Fibroblast of mammary gland (primary cell): ENCODE measurements at regions not wholly inside any gene's neighbourhood (a gene's known extent, or its start where the extent isn't known, plus 50 kb on each side); places are given as distances from the start of the nearest gene placed in this dataset.

Experiments
- DNase-seq: peaks from one replicate; pipeline ENCODE4 v3.0.0-alpha.2; 2010; ENCODE audit warnings: low read depth
- H3K4me3 ChIP-seq: 2 replicates; pipeline ENCODE4 v1.5.1; 2011; ENCODE audit warnings: low read depth, mild to moderate bottlenecking, low read length, moderate library complexity; ENCODE audit not compliant: control insufficient read depth
- TF ChIP-seq, protein P1 (sequence below): conservative IDR thresholded peaks from 2 replicates; pipeline ENCODE4 v1.5.1; 2011; ENCODE audit warnings: low read depth, low read length, inconsistent platforms; ENCODE audit not compliant: control insufficient read depth, insufficient read depth

DNA sequence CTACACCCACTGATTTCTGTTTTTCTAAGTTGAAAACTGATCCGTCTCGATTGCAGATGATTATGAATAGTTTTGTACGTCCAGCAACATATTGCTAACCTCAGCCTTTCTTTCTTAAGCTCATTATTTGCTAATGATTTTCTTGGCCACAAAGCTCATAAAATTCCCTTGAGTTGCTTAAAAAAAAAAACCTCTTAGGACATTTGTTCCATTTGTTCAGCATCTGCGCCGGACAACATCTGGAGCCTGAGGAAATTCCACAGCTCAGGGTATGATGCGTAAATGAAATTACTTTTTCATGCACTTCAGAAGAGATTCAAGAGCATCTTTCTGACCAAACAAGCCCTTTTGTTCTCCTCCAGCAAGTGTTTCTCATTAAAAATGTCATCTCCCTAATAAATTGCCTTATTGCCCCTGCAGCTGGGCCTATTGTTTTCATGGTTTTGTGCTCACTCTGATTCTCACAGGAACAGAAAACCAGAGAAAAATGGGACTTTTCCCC lies 249.1 kb upstream of the MCTP2 start:
- peak; percentile 88 for DNase-seq
- TF ChIP-seq, protein P1, sequence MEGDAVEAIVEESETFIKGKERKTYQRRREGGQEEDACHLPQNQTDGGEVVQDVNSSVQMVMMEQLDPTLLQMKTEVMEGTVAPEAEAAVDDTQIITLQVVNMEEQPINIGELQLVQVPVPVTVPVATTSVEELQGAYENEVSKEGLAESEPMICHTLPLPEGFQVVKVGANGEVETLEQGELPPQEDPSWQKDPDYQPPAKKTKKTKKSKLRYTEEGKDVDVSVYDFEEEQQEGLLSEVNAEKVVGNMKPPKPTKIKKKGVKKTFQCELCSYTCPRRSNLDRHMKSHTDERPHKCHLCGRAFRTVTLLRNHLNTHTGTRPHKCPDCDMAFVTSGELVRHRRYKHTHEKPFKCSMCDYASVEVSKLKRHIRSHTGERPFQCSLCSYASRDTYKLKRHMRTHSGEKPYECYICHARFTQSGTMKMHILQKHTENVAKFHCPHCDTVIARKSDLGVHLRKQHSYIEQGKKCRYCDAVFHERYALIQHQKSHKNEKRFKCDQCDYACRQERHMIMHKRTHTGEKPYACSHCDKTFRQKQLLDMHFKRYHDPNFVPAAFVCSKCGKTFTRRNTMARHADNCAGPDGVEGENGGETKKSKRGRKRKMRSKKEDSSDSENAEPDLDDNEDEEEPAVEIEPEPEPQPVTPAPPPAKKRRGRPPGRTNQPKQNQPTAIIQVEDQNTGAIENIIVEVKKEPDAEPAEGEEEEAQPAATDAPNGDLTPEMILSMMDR, result no peak
- H3K4me3 ChIP-seq, result no peak overlapping the region

DNA sequence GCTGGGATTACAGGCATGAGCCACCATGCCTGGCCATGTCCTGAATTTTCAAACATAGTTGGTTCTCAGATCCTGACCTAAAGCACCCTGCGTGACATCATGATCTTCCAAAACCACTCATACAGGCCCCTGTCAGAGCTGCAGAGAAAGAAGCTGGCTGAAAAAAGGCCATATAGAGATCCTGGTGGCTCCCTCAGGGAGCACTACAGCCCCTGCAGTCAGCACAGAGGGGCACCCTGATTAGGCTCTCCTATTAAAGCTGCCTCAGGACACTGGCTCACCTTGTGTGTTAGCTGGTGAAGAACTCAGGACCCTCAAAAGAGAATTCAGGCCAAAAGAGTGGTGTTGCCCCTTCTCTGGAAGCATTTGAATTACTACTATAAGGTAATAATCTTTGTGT lies 249.7 kb upstream of the MCTP2 start:
- H3K4me3 ChIP-seq, result no peak overlapping the region
- DNase-seq, result no peak
- TF ChIP-seq, protein P1, result no peak

DNA sequence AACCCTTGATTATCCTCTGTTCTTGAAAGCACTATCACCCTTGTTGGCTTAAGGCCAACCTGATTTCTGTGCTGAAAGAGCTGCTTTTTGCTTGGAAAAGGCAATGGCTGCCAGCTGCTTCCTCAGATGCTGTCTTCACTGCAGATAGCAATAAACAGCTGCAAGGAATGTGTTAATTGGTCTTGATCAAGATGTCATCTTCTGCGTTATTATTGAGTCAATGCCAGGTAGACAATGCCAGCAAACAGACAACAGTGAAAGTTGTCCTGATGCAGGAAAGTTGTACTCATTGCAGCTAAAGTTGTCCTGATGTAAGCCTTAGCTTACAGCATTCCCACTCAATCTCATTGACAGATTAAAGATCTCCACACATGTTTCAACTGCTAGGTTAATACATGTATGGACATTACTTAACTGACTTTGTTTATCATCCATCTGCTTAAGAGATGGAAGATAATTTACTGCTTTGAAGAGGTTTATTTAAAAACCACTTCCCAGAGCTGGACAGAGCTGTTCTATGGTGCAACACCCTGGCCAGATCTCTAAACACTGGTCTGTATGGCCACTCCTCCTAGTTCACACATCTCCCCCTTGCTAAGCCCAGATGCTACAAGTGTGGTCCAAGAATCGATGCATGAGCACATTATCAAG lies 251.0 kb upstream of the MCTP2 start:
- TF ChIP-seq, protein P1, result no peak
- no peak overlapping the region for H3K4me3 ChIP-seq
- DNase-seq, result peak; percentile 44

DNA sequence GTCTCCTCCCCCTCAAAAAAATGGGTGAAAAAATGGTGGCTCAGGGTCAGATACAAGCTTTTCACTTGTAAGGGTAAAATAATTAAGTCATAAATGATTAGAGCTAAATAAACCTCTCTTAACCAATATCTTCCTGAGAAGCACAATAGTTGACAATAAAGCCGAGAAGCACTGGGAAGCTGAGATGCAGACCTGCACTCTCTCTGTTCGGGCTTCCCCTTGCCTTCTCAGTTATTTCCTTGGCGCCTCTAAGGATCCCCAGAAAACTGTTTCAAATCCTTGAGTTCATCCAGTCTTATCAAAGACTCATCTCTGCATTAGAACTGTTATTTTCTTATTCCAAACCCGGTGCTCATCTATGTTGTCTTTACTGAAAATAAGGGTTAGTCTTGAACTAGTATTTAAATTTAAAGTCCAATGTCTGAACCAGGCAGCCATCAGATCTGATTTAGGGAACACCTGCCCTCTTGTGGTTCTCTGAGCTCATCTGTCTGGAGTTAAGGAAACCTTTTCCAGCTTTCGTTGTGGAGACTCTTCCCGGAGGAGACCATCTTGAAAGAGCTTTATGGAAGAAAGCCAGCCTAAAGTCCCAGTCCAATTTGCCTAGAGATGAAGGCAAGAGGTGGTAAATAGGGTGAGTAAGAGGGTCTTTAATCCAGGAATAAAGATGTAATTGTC lies 256.4 kb upstream of the MCTP2 start:
- peak; percentile 66 for DNase-seq
- H3K4me3 ChIP-seq, result no peak overlapping the region
- TF ChIP-seq, protein P1, result peak; percentile 55

DNA sequence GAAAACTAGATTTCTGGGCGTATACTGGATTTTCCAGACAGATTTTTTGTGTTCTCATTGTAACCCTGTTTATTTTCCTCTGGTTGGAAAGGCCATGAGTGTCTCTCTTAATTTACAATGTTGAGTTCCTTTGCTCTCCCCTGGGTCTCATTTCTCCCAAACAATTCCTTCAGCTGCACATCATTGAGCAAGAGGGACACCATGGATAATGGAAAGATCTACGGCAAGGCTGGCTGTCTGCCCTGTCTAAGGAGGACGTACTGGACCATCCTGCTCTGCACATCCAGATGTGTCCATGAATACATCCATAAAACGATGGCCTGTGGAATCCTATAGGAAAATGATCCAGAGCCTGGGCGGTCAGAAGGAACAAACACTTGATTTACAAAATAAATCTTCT lies 258.1 kb upstream of the MCTP2 start:
- DNase-seq, result peak; percentile 35
- TF ChIP-seq, protein P1, result no peak
- H3K4me3 ChIP-seq, result no peak overlapping the region

DNA sequence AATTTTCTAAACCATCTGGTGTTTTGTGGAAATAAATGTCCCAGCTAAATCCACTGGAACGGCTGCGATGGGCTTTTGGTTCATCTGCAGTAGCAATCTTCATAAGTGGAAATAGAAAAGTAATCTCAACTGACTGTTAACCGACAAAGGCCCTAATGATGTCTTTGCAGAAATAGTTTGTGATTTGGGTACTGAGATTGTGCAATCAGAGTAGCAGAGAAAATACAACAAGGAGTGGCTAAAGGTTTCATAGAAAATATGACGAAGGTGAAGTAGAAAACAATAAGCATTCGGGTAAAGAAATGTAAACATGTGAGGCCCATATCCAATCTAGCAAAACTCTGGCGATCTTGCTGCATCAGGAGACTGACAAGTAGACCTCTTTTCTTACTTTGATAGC lies 262.6 kb upstream of the MCTP2 start:
- no peak overlapping the region for H3K4me3 ChIP-seq
- DNase-seq, result no peak
- TF ChIP-seq, protein P1, result no peak
